Kidney (tissue), 13 donors: ENCODE measurements at regions not wholly inside any gene's neighbourhood (a gene's known extent, or its start where the extent isn't known, plus 50 kb on each side); places are given as distances from the start of the nearest gene placed in this dataset.

Source experiments
- DNase-seq, 5 donors: peaks; one replicate each; pipeline ENCODE4 v3.0.0-alpha.2; 2013 to 2020
- FAIRE-seq: peaks from 2 replicates; lab custom pipeline; 2012; peaks lifted over from hg19 to GRCh38; lab: Jason Lieb, UNC
- H3K27ac ChIP-seq, 2 donors: one replicate each; pipeline ENCODE4 v1.7.0; 2013; ENCODE audit warnings: low read depth in 2 of 2, low read length in 2 of 2, inconsistent platforms in 1 of 2
- H3K27me3 ChIP-seq: one replicate; pipeline ENCODE4 v1.7.1; 2013; ENCODE audit warnings: low read length, inconsistent platforms; ENCODE audit not compliant: control insufficient read depth, insufficient read depth
- H3K36me3 ChIP-seq, 3 donors: one replicate each; pipeline versions ENCODE4 v1.7.0 to v1.7.1; 2013; ENCODE audit warnings: low read length in 3 of 3, control low read depth in 1 of 3, inconsistent platforms in 1 of 3; ENCODE audit not compliant: insufficient read depth in 3 of 3, control insufficient read depth in 2 of 3
- H3K4me1 ChIP-seq, 3 donors: one replicate each; pipeline versions ENCODE4 v1.7.0 to v1.7.1; 2013; ENCODE audit warnings: low read length in 3 of 3, inconsistent platforms in 1 of 3, low read depth in 1 of 3; ENCODE audit not compliant: control insufficient read depth in 2 of 3, insufficient read depth in 2 of 3
- H3K4me3 ChIP-seq, 3 donors: one replicate each; pipeline versions ENCODE4 v1.7.0 to v1.8.1; 2013; ENCODE audit warnings: low read length in 3 of 3, control low read depth in 1 of 3, inconsistent platforms in 1 of 3
- H3K9ac ChIP-seq, 3 donors: one replicate each; pipeline versions ENCODE4 v1.7.0 to v1.7.1; 2013; ENCODE audit warnings: low read length in 3 of 3, control low read depth in 1 of 3, inconsistent platforms in 1 of 3
- H3K9me3 ChIP-seq, 3 donors: one replicate each; pipeline versions ENCODE4 v1.7.0 to v1.7.1; 2013; ENCODE audit warnings: low read length in 3 of 3, control low read depth in 1 of 3, inconsistent platforms in 1 of 3; ENCODE audit not compliant: control insufficient read depth in 2 of 3, insufficient read depth in 1 of 3
- CTCF ChIP-seq: IDR thresholded peaks from 3 replicates; pipeline ENCODE4 v1.5.1; 2012; ENCODE audit warnings: mild to moderate bottlenecking, moderate library complexity, borderline replicate concordance; ENCODE audit not compliant: insufficient read depth; ENCODE audit errors: extremely low read depth
- intact Hi-C: fragments of 100-400 bp; cut with DNase I; formaldehyde crosslinking; loops from one replicate; pipeline ENCODE4 v1.11.1; 2022
- donor health status: control.
- donor health status: control.
- donor health status: control.
- donor health status: control.
- donor health status: control.
- donor health status: DM: yes; HTN: yes; CAD: no.
- donor health status: Normal renal cell carcinoma (clear cell type).

GRCh38 chr13:31072041-31072440, 89.7 kb downstream of the HSPH1 start:
- TF ChIP-seq CTCF = no peak
- Histone ChIP-seq H3K27ac (no peak overlapping the region), H3K27me3 (no peaks in the 10 kb centered on the region), H3K36me3 (no peaks in the 10 kb centered on the region), H3K4me1 (no peaks in the 10 kb centered on the region), H3K9ac (no peak overlapping the region), H3K9me3 (no peaks in the 10 kb centered on the region), H3K4me3 (no peak overlapping the region)
- FAIRE-seq (no peak), DNase-seq (no peak)
- intact Hi-C loops = no loop called here

- Histone ChIP-seq H3K4me1 (no peaks in the 10 kb centered on the region), H3K27ac (no peak overlapping the region), H3K9ac (no peak overlapping the region), H3K27me3 (no peaks in the 10 kb centered on the region), H3K36me3 (no peaks in the 10 kb centered on the region), H3K4me3 (no peak overlapping the region), H3K9me3 (no peaks in the 10 kb centered on the region)
- FAIRE-seq (no peak), DNase-seq (no peak)
- intact Hi-C loops = no loop called here
- TF ChIP-seq CTCF = no peak
These were observed 91.7 kb downstream of the HSPH1 start for GRCh38 chr13:31069808-31070534.

GRCh38 chr13:31068119-31068423, 93.6 kb downstream of the HSPH1 start:
- H3K4me1 ChIP-seq = no peaks in the 10 kb centered on the region
- H3K27me3 ChIP-seq = no peaks in the 10 kb centered on the region
- intact Hi-C loops = no loop called here
- no peak overlapping the region for H3K9ac ChIP-seq
- FAIRE-seq = no peak
- no peaks in the 10 kb centered on the region for H3K36me3 ChIP-seq
- no peak for DNase-seq
- TF ChIP-seq CTCF = no peak
- no peak overlapping the region for H3K4me3 ChIP-seq
- H3K27ac ChIP-seq = no peak overlapping the region
- H3K9me3 ChIP-seq = no peaks in the 10 kb centered on the region

- H3K4me3 ChIP-seq = no peak overlapping the region
- H3K4me1 ChIP-seq = no peaks in the 10 kb centered on the region
- H3K27ac ChIP-seq = no peak overlapping the region
- H3K36me3 ChIP-seq = no peaks in the 10 kb centered on the region
- DNase-seq (no peak), FAIRE-seq (no peak)
- no peak overlapping the region for H3K9ac ChIP-seq
- H3K9me3 ChIP-seq = no peaks in the 10 kb centered on the region
- no peak for TF ChIP-seq CTCF
- intact Hi-C loops = no loop called here
- no peaks in the 10 kb centered on the region for H3K27me3 ChIP-seq
These were observed 94.1 kb downstream of the HSPH1 start for GRCh38 chr13:31067416-31068118.
